HL-60 (cell line): ENCODE measurements at regions not wholly inside any gene's neighbourhood (a gene's known extent, or its start where the extent isn't known, plus 50 kb on each side); places are given as distances from the start of the nearest gene placed in this dataset.

Experiments
- DNase-seq, 2 experiments: peaks; one replicate each; pipeline ENCODE4 v3.0.0-alpha.2; 2010 to 2020; ENCODE audit warnings: low read depth in 1 of 2, low spot score in 1 of 2
- H3K27ac ChIP-seq: fragments of 250-450 bp; sonication (Bioruptor Pico); replicated peaks from 2 replicates; pipeline ENCODE4 v1.5.1; 2020; ENCODE audit warnings: mild to moderate bottlenecking, moderate library complexity
- H3K27me3 ChIP-seq: fragments of 250-450 bp; sonication (Bioruptor Pico); 2 replicates; pipeline ENCODE4 v1.5.1; 2021; ENCODE audit warnings: mild to moderate bottlenecking, moderate library complexity; ENCODE audit not compliant: insufficient read depth, poor library complexity, severe bottlenecking
- H3K4me3 ChIP-seq: replicated peaks from 2 replicates; pipeline ENCODE4 v1.5.1; 2011; ENCODE audit warnings: mild to moderate bottlenecking, control low read depth, low read length; ENCODE audit not compliant: insufficient read depth
- GABPA ChIP-seq: IDR thresholded peaks from 2 replicates; pipeline ENCODE4 v1.6.1; 2012; ENCODE audit warnings: low read depth
- POLR2AphosphoS5 ChIP-seq: IDR thresholded peaks from 2 replicates; pipeline ENCODE4 v1.6.1; 2012; ENCODE audit warnings: low read depth
- SPI1 ChIP-seq: IDR thresholded peaks from 2 replicates; pipeline ENCODE4 v1.6.1; 2012; ENCODE audit warnings: low read depth, mild to moderate bottlenecking, borderline replicate concordance
- TF ChIP-seq, protein P1 (sequence below): IDR thresholded peaks from one replicate; pipeline ENCODE4 v1.5.1; 2011; ENCODE audit warnings: low read length, control low read depth, inconsistent platforms; ENCODE audit not compliant: insufficient read depth
- TF ChIP-seq, protein P2 (sequence below): IDR thresholded peaks from 2 replicates; pipeline ENCODE4 v1.6.1; 2012; ENCODE audit warnings: low read depth; ENCODE audit not compliant: insufficient replicate concordance

DNA sequence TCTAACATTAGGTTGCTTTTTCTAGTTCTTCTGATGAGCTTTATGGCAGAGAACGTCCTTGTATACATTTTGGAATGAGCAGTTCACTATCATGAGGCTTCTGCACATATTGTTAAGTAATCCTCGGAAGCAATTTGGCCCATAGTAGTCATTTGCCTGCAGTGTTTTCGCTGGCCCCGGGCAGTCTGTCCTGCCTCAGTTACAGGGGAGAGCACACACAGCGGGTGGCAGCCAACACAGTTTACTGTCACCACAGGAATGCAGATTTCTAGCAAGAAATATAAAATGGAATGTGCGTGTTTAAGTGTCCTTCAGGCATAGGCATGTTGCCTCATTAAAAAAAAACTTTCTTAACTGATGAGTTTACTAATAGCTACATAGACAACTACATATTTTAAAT is 71.5 kb upstream of the GJB6 start:
- Histone ChIP-seq H3K27me3 (peaks cover 19% of the 10 kb centered on the region), H3K27ac (no peak overlapping the region), H3K4me3 (no peak overlapping the region)
- DNase-seq, result no peak
- TF ChIP-seq SPI1 (no peak), POLR2AphosphoS5 (no peak), GABPA (no peak)
- TF ChIP-seq, protein P1, sequence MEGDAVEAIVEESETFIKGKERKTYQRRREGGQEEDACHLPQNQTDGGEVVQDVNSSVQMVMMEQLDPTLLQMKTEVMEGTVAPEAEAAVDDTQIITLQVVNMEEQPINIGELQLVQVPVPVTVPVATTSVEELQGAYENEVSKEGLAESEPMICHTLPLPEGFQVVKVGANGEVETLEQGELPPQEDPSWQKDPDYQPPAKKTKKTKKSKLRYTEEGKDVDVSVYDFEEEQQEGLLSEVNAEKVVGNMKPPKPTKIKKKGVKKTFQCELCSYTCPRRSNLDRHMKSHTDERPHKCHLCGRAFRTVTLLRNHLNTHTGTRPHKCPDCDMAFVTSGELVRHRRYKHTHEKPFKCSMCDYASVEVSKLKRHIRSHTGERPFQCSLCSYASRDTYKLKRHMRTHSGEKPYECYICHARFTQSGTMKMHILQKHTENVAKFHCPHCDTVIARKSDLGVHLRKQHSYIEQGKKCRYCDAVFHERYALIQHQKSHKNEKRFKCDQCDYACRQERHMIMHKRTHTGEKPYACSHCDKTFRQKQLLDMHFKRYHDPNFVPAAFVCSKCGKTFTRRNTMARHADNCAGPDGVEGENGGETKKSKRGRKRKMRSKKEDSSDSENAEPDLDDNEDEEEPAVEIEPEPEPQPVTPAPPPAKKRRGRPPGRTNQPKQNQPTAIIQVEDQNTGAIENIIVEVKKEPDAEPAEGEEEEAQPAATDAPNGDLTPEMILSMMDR, result no peak

DNA sequence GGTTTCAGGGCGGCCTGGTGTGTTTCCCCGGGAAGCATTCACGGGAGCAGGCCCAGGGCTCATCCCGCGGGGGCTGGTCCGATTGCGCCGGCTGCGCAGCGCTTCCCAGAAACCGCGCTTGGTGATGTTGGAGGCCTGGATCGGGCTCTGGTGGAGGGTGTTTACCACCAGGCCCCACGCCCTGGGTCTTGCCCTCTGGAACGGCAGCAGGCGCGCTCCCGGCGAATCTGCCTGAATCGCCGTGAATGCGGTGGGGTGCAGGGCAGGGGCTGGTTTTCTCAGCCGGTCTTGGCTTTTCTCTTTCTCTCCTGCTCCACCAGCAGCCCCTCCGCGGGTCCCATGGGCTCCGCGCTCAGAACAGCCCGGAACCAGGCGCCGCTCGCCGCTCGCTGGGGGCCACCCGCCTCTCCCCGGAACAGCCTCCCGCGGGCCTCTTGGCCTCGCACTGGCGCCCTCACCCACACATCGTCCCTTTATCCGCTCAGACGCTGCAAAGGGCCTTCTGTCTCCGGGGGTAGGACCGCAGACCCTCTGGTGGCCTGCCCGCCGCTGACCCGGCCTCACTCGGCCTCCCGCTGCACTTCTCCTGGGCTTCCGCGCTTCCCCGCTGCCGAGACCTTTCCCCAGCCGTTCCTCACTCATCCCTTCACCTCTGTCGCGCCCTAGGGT is 69.4 kb upstream of the GJB6 start:
- Histone ChIP-seq H3K27me3 (peaks cover 19% of the 10 kb centered on the region), H3K4me3 (no peak overlapping the region), H3K27ac (no peak overlapping the region)
- no peak for DNase-seq
- TF ChIP-seq, protein P1, result no peak
- TF ChIP-seq, protein P2, sequence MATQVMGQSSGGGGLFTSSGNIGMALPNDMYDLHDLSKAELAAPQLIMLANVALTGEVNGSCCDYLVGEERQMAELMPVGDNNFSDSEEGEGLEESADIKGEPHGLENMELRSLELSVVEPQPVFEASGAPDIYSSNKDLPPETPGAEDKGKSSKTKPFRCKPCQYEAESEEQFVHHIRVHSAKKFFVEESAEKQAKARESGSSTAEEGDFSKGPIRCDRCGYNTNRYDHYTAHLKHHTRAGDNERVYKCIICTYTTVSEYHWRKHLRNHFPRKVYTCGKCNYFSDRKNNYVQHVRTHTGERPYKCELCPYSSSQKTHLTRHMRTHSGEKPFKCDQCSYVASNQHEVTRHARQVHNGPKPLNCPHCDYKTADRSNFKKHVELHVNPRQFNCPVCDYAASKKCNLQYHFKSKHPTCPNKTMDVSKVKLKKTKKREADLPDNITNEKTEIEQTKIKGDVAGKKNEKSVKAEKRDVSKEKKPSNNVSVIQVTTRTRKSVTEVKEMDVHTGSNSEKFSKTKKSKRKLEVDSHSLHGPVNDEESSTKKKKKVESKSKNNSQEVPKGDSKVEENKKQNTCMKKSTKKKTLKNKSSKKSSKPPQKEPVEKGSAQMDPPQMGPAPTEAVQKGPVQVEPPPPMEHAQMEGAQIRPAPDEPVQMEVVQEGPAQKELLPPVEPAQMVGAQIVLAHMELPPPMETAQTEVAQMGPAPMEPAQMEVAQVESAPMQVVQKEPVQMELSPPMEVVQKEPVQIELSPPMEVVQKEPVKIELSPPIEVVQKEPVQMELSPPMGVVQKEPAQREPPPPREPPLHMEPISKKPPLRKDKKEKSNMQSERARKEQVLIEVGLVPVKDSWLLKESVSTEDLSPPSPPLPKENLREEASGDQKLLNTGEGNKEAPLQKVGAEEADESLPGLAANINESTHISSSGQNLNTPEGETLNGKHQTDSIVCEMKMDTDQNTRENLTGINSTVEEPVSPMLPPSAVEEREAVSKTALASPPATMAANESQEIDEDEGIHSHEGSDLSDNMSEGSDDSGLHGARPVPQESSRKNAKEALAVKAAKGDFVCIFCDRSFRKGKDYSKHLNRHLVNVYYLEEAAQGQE, result no peak
- TF ChIP-seq SPI1 (no peak), GABPA (no peak), POLR2AphosphoS5 (no peak)

DNA sequence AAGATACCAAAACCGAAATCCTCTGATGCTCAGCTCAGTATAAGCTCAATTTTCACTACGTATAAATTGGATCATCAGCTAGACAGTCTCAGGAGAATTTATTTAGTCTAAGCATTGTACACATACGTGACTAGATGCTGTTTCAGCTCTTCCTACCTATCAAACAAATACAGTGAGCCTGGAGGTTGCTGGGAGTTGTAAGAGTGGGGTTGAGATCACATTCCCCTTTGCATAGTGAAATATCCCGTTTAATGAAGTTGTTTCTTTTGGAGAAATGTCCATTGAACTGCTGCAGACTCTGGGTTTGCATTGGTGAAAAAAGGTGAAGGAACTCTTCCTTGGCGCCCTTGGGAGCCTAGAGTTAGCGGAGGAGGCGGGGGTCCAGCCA is 68.9 kb upstream of the GJB6 start:
- H3K4me3 ChIP-seq, result no peak overlapping the region
- no peak for DNase-seq
- no peak overlapping the region for H3K27ac ChIP-seq
- peaks cover 19% of the 10 kb centered on the region for H3K27me3 ChIP-seq
- TF ChIP-seq SPI1 (no peak), GABPA (no peak), POLR2AphosphoS5 (no peak)
- TF ChIP-seq, protein P1, result no peak
- TF ChIP-seq, protein P2, result no peak

DNA sequence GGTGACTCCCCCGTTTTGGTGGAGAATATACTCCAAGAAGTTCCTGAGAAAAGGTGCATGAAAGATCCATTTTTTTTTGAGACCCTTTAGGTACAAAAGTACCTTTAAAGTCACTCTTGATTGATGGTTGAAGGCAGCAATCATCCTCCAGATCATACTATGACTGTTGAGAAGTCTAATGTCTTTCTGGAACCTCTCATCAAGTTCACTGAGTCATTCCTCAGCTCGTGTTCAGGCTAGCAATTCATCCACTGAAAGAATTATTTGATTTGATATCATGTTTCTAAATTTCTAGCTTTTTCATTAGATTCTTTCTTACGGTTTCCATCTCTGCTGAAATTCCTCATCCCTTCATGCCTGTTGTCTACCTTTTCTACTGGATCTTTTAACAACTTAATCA is 65.1 kb upstream of the GJB6 start:
- peaks cover 19% of the 10 kb centered on the region for H3K27me3 ChIP-seq
- no peak for DNase-seq
- TF ChIP-seq POLR2AphosphoS5, result no peak
- no peak for TF ChIP-seq SPI1
- TF ChIP-seq, protein P2, result no peak
- TF ChIP-seq, protein P1, result no peak
- no peak for TF ChIP-seq GABPA
- H3K4me3 ChIP-seq, result no peak overlapping the region
- H3K27ac ChIP-seq, result no peak overlapping the region
